ENCODE measurements at regions not wholly inside any gene's neighbourhood (a gene's known extent, or its start where the extent isn't known, plus 50 kb on each side); places are given as distances from the start of the nearest gene placed in this dataset.
A peak's percentile ranks its signal among the peaks of the same experiment; 100 is the strongest.

DNA sequence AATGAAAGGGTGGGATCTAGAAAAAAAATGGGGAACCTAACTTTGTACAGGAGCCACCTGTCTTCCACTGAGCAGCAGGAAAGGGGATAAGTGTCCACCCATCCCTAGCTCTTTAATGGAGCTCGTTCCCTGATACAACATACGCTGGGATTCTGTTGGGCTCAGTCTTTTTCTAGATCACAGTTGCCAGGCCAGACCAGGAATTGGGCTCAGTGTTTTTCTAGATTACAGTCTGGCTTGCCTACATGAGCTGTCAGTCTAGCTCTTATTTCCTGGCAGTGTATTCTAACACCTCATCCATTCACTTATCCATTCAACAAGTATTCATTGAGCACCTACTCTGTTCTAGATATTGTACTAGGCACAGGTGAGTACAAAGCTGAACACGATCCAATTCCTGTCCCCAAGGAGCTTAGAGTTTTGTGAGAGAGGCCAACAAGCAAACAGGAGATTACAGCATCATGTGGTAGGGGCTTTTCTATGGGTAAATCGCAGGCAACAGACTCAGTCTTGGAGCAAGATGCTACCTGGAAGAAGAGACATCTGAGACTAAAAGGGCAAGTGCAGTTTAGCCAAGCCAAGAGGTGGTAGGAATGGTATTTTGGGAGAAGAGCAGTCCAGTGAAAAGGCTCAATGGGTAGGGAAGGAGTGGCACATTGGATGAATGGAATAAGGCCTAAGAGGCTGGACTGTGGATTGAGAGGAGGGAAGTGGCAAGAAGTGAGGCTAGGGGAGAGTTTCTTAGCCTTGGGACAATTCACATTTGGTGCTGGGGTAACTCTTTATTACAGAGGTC is 138.0 kb upstream of the HS3ST2 start:
- no peak for ATAC-seq
- Histone ChIP-seq H3K36me3 (no peaks in the 10 kb centered on the region), H3K4me3 (no peak overlapping the region), H3K27ac (no peak overlapping the region), H3K9me3 (peaks cover 0 to 3% (median 0%) of the 10 kb centered on the region in 12 donors), H3K27me3 (peaks cover 0 to 18% (median 0%) of the 10 kb centered on the region in 9 donors), H3K4me1 (peaks cover 0 to 16% (median 0%) of the 10 kb centered on the region in 12 donors)
- intact Hi-C loops (cut with DNase I), result loop anchor here in 5 of 10 donors (5.0 to 10.0 kb wide), 5 partner anchors 269 to 1491 kb away; no protein-coding TSS in a partner anchor
- DNase-seq, result peak in 1 of 5 donors; percentile 7
- 76 to 80% (median 79%) methylated on average over 4 of the region's 4 CpGs for WGBS, 4 donors
- TF ChIP-seq, protein P1, sequence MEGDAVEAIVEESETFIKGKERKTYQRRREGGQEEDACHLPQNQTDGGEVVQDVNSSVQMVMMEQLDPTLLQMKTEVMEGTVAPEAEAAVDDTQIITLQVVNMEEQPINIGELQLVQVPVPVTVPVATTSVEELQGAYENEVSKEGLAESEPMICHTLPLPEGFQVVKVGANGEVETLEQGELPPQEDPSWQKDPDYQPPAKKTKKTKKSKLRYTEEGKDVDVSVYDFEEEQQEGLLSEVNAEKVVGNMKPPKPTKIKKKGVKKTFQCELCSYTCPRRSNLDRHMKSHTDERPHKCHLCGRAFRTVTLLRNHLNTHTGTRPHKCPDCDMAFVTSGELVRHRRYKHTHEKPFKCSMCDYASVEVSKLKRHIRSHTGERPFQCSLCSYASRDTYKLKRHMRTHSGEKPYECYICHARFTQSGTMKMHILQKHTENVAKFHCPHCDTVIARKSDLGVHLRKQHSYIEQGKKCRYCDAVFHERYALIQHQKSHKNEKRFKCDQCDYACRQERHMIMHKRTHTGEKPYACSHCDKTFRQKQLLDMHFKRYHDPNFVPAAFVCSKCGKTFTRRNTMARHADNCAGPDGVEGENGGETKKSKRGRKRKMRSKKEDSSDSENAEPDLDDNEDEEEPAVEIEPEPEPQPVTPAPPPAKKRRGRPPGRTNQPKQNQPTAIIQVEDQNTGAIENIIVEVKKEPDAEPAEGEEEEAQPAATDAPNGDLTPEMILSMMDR (IDR thresholded peaks at IDR 0.05), result no peak
- no peak for TF ChIP-seq POLR2A (IDR thresholded peaks at IDR 0.05)

- DNase-seq (peak in 2 of 5 donors; percentile 15 to 56), ATAC-seq (peak in 1 of 4 donors; percentile 31)
- Histone ChIP-seq H3K4me3 (no peak overlapping the region), H3K36me3 (no peaks in the 10 kb centered on the region), H3K4me1 (peaks cover 0 to 16% (median 0%) of the 10 kb centered on the region in 12 donors), H3K27me3 (peaks cover 0 to 18% (median 0%) of the 10 kb centered on the region in 9 donors), H3K9me3 (peaks cover 0 to 3% (median 0%) of the 10 kb centered on the region in 12 donors), H3K27ac (no peak overlapping the region)
- WGBS, 4 donors, result 81 to 90% (median 86%) methylated on average over 7 to 8 of the region's 8 CpGs
- intact Hi-C loops (cut with DNase I), result loop anchor here in 5 of 10 donors (5.0 to 10.0 kb wide), 5 partner anchors 268 to 1492 kb away; no protein-coding TSS in a partner anchor
- no peak for TF ChIP-seq POLR2A (IDR thresholded peaks at IDR 0.05)
- TF ChIP-seq, protein P1 (IDR thresholded peaks at IDR 0.05), result no peak
Observed at GRCh38 chr16:22677024-22677830, 136.7 kb upstream of the HS3ST2 start.

DNA sequence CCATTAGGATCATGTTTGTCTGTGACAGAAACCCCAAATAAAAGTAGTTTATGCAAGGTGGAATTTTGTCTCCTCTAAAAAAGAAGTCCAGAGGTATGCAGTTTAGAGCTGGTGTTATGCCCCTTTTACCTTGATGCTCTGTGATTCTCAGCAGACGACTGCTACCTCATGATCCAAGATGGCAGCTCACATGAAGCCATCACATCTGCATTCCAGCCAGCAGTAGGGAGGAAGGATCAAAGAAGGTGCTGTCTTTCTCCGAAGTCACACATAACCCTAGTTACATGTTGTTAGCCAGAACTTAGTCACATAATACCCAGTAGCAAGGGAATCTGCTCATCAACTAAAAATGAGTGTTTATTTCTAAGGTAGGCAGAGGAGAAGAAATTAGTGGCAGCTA is 135.7 kb upstream of the HS3ST2 start:
- H3K27ac ChIP-seq, result no peak overlapping the region
- DNase-seq (no peak), ATAC-seq (no peak)
- peaks cover 0 to 9% (median 0%) of the 10 kb centered on the region in 12 donors for H3K4me1 ChIP-seq
- H3K4me3 ChIP-seq, result no peak overlapping the region
- WGBS, 4 donors, result 80 to 84% (median 82%) methylated on average over 2 of the region's 2 CpGs
- peaks cover 0 to 14% (median 0%) of the 10 kb centered on the region in 9 donors for H3K27me3 ChIP-seq
- H3K36me3 ChIP-seq, result no peaks in the 10 kb centered on the region
- intact Hi-C loops (cut with DNase I), result loop anchor here in 5 of 10 donors (5.0 to 10.0 kb wide), 5 partner anchors 266 to 1494 kb away; no protein-coding TSS in a partner anchor
- no peak for TF ChIP-seq POLR2A (IDR thresholded peaks at IDR 0.05)
- TF ChIP-seq, protein P1 (IDR thresholded peaks at IDR 0.05), result no peak
- peaks cover 0 to 3% (median 0%) of the 10 kb centered on the region in 12 donors for H3K9me3 ChIP-seq
